A673 (cell line): ENCODE measurements at regions not wholly inside any gene's neighbourhood (a gene's known extent, or its start where the extent isn't known, plus 50 kb on each side); places are given as distances from the start of the nearest gene placed in this dataset.

ENCODE experiments used
- BruUV-seq: library from RNA; stranded (reverse); fragments of 400-500 nt; replicated peaks from 2 replicates; lab custom pipeline; 2021; lab: Mats Ljungman, UMichigan
- CTCF ChIA-PET: fragments of 300-600 bp; sonication (Branson Sonifier 250); formaldehyde crosslinking; loops from one replicate; lab custom pipeline; 2022; ENCODE audit warnings: antibody characterized with exemption; lab: Charles Lee
- POLR2A ChIA-PET: fragments of 300-600 bp; sonication (Branson Sonifier 250); formaldehyde crosslinking; loops from one replicate; lab custom pipeline; 2022; ENCODE audit warnings: antibody characterized with exemption; ENCODE audit not compliant: low non-redundant PET; lab: Charles Lee
- DNase-seq: peaks from one replicate; pipeline ENCODE4 v3.0.0-alpha.2; 2015; ENCODE audit warnings: low spot score
- H3K27ac ChIP-seq: fragments of 200-600 bp; sonication (generic); 2 replicates; pipeline ENCODE4 v1.5.1; 2016; ENCODE audit warnings: mixed run types, low read depth, mild to moderate bottlenecking, mixed read lengths, antibody characterized with exemption, low read length; ENCODE audit not compliant: poor library complexity, severe bottlenecking
- H3K27me3 ChIP-seq: fragments of 200-600 bp; sonication (generic); replicated peaks from 2 replicates; pipeline ENCODE4 v1.6.1; 2017; ENCODE audit warnings: mixed run types, low read depth, mild to moderate bottlenecking, mixed read lengths, antibody characterized with exemption, low read length; ENCODE audit not compliant: insufficient read depth, poor library complexity
- H3K36me3 ChIP-seq: fragments of 200-600 bp; sonication (generic); 2 replicates; pipeline ENCODE4 v1.6.1; 2016; ENCODE audit warnings: mixed run types, mild to moderate bottlenecking, mixed read lengths, antibody characterized with exemption, low read length; ENCODE audit not compliant: insufficient read depth, poor library complexity, severe bottlenecking
- H3K4me1 ChIP-seq: fragments of 200-600 bp; sonication (generic); 2 replicates; pipeline ENCODE4 v1.6.1; 2017; ENCODE audit warnings: mixed run types, mild to moderate bottlenecking, mixed read lengths, antibody characterized with exemption, low read length; ENCODE audit not compliant: insufficient read depth, poor library complexity, severe bottlenecking
- H3K4me3 ChIP-seq: fragments of 200-600 bp; sonication (generic); 2 replicates; pipeline ENCODE4 v1.5.1; 2016; ENCODE audit warnings: low read depth, mixed run types, mild to moderate bottlenecking, mixed read lengths, low read length; ENCODE audit not compliant: poor library complexity, severe bottlenecking
- H3K9me3 ChIP-seq: fragments of 200-600 bp; sonication (generic); 2 replicates; pipeline ENCODE4 v1.6.1; 2016; ENCODE audit warnings: mixed run types, low read depth, mild to moderate bottlenecking, mixed read lengths, antibody characterized with exemption, low read length; ENCODE audit not compliant: poor library complexity, severe bottlenecking
- EZH2 ChIP-seq: fragments of 200-600 bp; sonication (generic); IDR thresholded peaks from 2 replicates; pipeline ENCODE4 v1.6.1; 2017; ENCODE audit warnings: borderline replicate concordance, low read depth, mild to moderate bottlenecking, mixed read lengths, antibody characterized with exemption, low read length; ENCODE audit not compliant: poor library complexity, severe bottlenecking
- intact Hi-C: fragments of 100-400 bp; cut with micrococcal nuclease; formaldehyde crosslinking; loops from one replicate; pipeline ENCODE4 v1.10.0; 2022; ENCODE audit not compliant: unreplicated experiment
- TF ChIP-seq, protein P1 (sequence below): fragments of 300-800, 200-600 bp; sonication (generic); conservative IDR thresholded peaks from 2 replicates; pipeline ENCODE4 v1.5.1; 2017; ENCODE audit warnings: low read depth, mild to moderate bottlenecking, antibody characterized with exemption, low read length, moderate library complexity, mixed read lengths

DNA sequence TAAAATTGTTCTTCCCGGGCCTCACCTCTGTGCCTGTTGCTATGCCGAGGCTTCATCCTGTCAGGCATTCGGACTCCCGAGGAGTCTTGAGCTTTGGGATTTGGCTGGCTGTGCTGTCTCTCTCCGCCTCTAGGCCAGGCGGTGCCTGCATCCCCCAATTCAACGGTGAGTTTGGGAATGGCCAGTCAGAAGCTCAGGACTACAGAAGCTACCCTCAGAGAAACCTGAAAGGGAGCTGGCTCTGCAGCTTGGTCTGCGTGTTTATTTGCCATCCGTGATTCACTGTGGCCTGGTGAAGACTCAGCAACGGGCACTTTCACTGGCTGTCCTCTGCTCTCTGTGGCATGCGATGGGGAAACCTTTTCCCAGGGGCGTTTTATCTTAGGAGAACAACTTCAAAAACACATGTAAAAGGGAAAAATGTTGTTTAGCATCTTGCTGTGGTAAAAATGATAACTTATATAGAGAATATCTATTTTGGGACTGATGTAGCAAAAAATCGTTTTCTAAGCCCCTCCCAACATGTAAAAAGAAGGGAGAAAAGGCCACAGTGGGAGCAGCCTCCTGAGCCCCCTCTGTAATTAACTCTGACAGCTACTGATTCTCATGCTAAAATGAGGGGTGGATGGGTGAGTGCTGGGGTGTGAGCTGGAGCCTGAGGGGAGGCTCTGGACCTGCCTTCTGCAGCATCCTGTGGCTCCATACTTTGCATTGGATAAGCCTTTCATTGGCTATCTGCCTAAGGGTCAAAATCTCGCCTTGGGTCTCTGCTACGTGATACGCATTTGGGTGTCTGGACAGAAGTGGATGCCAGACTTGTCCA, 103.4 kb upstream of the KLHL25 start:
- POLR2A ChIA-PET: no interaction called here
- intact Hi-C loops: no loop called here

DNA sequence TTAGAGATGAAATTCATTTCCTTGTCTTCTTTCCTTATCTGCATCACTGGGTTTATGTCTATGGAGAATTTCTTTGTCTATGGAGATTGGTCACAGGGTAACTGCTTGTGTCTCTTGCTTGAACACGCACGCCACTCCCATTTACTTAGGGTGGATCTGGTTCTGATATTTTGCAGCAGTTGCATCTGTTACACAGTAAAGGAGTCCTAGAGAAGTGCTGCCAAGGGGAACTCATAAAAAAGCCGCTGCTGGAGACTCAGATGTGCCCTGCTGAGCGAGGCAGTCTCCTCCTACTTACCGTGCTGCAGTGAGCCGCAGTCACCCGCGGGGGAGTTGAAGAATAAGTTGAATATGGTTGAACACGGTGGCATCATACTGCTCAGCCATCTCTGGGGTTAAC, 105.2 kb upstream of the KLHL25 start:
- H3K4me3 ChIP-seq: no peak overlapping the region
- TF ChIP-seq EZH2: no peak
- H3K9me3 ChIP-seq: no peaks in the 10 kb centered on the region
- ChIA-PET CTCF (no interaction called here), POLR2A (no interaction called here)
- H3K4me1 ChIP-seq: no peaks in the 10 kb centered on the region
- peaks cover 23% of the 10 kb centered on the region for H3K27me3 ChIP-seq
- intact Hi-C loops: no loop called here
- no peaks in the 10 kb centered on the region for H3K36me3 ChIP-seq
- no TSS peak for BruUV-seq
- peak; percentile 62 for DNase-seq
- H3K27ac ChIP-seq: no peak overlapping the region

More for the DNA sequence above, 103.4 kb upstream of the KLHL25 start:
- H3K9me3 ChIP-seq: no peaks in the 10 kb centered on the region
- peaks cover 10% of the 10 kb centered on the region for H3K27me3 ChIP-seq
- no peak overlapping the region for H3K27ac ChIP-seq
- no peaks in the 10 kb centered on the region for H3K36me3 ChIP-seq
- H3K4me3 ChIP-seq: no peak overlapping the region
- H3K4me1 ChIP-seq: no peaks in the 10 kb centered on the region
- DNase-seq: no peak
- BruUV-seq: no TSS peak
- TF ChIP-seq, protein P1, sequence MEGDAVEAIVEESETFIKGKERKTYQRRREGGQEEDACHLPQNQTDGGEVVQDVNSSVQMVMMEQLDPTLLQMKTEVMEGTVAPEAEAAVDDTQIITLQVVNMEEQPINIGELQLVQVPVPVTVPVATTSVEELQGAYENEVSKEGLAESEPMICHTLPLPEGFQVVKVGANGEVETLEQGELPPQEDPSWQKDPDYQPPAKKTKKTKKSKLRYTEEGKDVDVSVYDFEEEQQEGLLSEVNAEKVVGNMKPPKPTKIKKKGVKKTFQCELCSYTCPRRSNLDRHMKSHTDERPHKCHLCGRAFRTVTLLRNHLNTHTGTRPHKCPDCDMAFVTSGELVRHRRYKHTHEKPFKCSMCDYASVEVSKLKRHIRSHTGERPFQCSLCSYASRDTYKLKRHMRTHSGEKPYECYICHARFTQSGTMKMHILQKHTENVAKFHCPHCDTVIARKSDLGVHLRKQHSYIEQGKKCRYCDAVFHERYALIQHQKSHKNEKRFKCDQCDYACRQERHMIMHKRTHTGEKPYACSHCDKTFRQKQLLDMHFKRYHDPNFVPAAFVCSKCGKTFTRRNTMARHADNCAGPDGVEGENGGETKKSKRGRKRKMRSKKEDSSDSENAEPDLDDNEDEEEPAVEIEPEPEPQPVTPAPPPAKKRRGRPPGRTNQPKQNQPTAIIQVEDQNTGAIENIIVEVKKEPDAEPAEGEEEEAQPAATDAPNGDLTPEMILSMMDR: no peak
- TF ChIP-seq EZH2: no peak
- CTCF ChIA-PET: no interaction called here

DNA sequence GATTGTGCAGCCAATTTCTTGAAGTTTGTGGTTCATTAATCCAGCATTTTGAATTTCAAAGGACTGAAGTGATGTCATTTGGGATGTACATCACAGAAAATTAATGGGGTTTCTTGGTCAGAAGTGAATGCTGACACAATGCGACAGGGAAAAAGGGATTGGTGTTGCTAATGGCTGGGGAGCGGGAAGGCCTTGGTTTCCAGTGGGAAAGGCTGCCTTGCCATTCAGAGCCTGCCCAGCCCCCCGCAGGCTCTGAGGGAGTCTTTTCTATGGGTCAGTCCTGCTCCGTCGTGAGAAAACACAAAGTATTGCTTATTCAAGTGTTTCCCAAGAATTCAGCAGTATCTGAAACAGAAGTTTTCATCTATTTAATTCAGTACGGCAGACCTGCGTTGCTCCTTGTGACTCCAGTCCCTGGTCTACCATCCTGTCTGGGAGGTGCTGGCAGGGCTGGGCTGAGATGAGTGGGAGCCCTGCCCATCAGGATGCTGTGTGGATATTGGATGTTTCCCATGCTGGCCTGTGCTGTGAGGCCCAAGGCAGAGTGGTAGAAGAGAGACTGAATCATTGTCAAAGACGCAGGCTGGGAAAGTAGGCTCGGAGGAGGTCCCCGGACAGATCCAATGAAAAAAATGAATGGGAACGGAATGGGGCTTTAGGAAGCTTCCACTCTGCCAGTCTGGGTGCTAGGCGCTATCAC, 111.2 kb upstream of the KLHL25 start:
- Histone ChIP-seq H3K27ac (no peak overlapping the region), H3K4me1 (no peaks in the 10 kb centered on the region), H3K4me3 (no peak overlapping the region), H3K27me3 (peaks cover 53% of the 10 kb centered on the region), H3K9me3 (no peaks in the 10 kb centered on the region), H3K36me3 (no peaks in the 10 kb centered on the region)
- DNase-seq: no peak
- POLR2A ChIA-PET: no interaction called here
- CTCF ChIA-PET: no interaction called here
- intact Hi-C loops: no loop called here
- no TSS peak for BruUV-seq
- TF ChIP-seq, protein P1: no peak
- TF ChIP-seq EZH2: peak; percentile 33
